ENCODE measurements at regions not wholly inside any gene's neighbourhood (a gene's known extent, or its start where the extent isn't known, plus 50 kb on each side); places are given as distances from the start of the nearest gene placed in this dataset.

- H3K4me1 ChIP-seq (ENCODE audit: control insufficient read depth, insufficient read depth, low read length) = peaks cover 6% of the 10 kb centered on the region
Measured at GRCh38 chr12:105865886-105866285, 272.9 kb downstream of the NUAK1 start.

GRCh38 chr12:105874121-105874520 is 264.6 kb downstream of the NUAK1 start:
- no peak overlapping the region for H3K27ac Mint-ChIP-seq
- no peaks in the 10 kb centered on the region for H3K36me3 Mint-ChIP-seq (ENCODE audit: low read depth)
- DNase-seq = no peak
- no peaks in the 10 kb centered on the region for H3K9me3 Mint-ChIP-seq
- Histone ChIP-seq H3K27ac (ENCODE audit: low read depth, low read length) (no peak overlapping the region), H3K4me1 (ENCODE audit: control insufficient read depth, insufficient read depth, low read length) (no peaks in the 10 kb centered on the region), H3K36me3 (ENCODE audit: control insufficient read depth, insufficient read depth, low read length) (no peaks in the 10 kb centered on the region), H3K9ac (ENCODE audit: extremely low read depth, low read length, poor library complexity, severe bottlenecking) (no peak overlapping the region), H3K9me3 (ENCODE audit: control insufficient read depth, low read length) (peaks cover 4% of the 10 kb centered on the region), H3K4me3 (ENCODE audit: low read length) (no peak overlapping the region), H3K27me3 (ENCODE audit: control insufficient read depth, insufficient read depth, low read length, poor library complexity, severe bottlenecking) (no peaks in the 10 kb centered on the region)
- TF ChIP-seq CTCF (conservative IDR thresholded peaks at IDR 0.05) = no peak
- H3K4me1 Mint-ChIP-seq = peaks cover 21% of the 10 kb centered on the region
- H3K4me3 Mint-ChIP-seq = no peak overlapping the region
- no peaks in the 10 kb centered on the region for H3K27me3 Mint-ChIP-seq (ENCODE audit: insufficient read depth)

More at GRCh38 chr12:105865886-105866285, 272.9 kb downstream of the NUAK1 start:
- no peak for DNase-seq
- Mint-ChIP-seq H3K27me3 (ENCODE audit: insufficient read depth) (peaks cover 29% of the 10 kb centered on the region), H3K36me3 (ENCODE audit: low read depth) (no peaks in the 10 kb centered on the region), H3K4me1 (peaks cover 6% of the 10 kb centered on the region), H3K27ac (no peak overlapping the region), H3K4me3 (no peak overlapping the region), H3K9me3 (peaks cover 5% of the 10 kb centered on the region)
- 84 to 95% methylated on average over 6 of the region's 6 CpGs for WGBS, 2 experiments (ENCODE audit: insufficient coverage in 1 of 2, insufficient read length in 1 of 2)
- H3K9me3 ChIP-seq (ENCODE audit: control insufficient read depth, low read length) = peaks cover 23% of the 10 kb centered on the region
- no peaks in the 10 kb centered on the region for H3K36me3 ChIP-seq (ENCODE audit: control insufficient read depth, insufficient read depth, low read length)
- no peak overlapping the region for H3K27ac ChIP-seq (ENCODE audit: low read depth, low read length)
- no peak for TF ChIP-seq CTCF (conservative IDR thresholded peaks at IDR 0.05)
- no peak overlapping the region for H3K9ac ChIP-seq (ENCODE audit: extremely low read depth, low read length, poor library complexity, severe bottlenecking)
- H3K4me3 ChIP-seq (ENCODE audit: low read length) = no peak overlapping the region
- no peaks in the 10 kb centered on the region for H3K27me3 ChIP-seq (ENCODE audit: control insufficient read depth, insufficient read depth, low read length, poor library complexity, severe bottlenecking)

GRCh38 chr12:105876396-105876927 is 262.3 kb downstream of the NUAK1 start:
- H3K4me1 Mint-ChIP-seq = peaks cover 21% of the 10 kb centered on the region
- Histone ChIP-seq H3K36me3 (ENCODE audit: control insufficient read depth, insufficient read depth, low read length) (no peaks in the 10 kb centered on the region), H3K4me1 (ENCODE audit: control insufficient read depth, insufficient read depth, low read length) (no peaks in the 10 kb centered on the region), H3K27ac (ENCODE audit: low read depth, low read length) (no peak overlapping the region), H3K4me3 (ENCODE audit: low read length) (no peak overlapping the region), H3K9me3 (ENCODE audit: control insufficient read depth, low read length) (no peaks in the 10 kb centered on the region), H3K27me3 (ENCODE audit: control insufficient read depth, insufficient read depth, low read length, poor library complexity, severe bottlenecking) (no peaks in the 10 kb centered on the region), H3K9ac (ENCODE audit: extremely low read depth, low read length, poor library complexity, severe bottlenecking) (no peak overlapping the region)
- DNase-seq = no peak
- H3K27ac Mint-ChIP-seq = no peak overlapping the region
- no peaks in the 10 kb centered on the region for H3K27me3 Mint-ChIP-seq (ENCODE audit: insufficient read depth)
- TF ChIP-seq CTCF (conservative IDR thresholded peaks at IDR 0.05) = no peak
- no peaks in the 10 kb centered on the region for H3K36me3 Mint-ChIP-seq (ENCODE audit: low read depth)
- H3K4me3 Mint-ChIP-seq = no peak overlapping the region
- H3K9me3 Mint-ChIP-seq = no peaks in the 10 kb centered on the region
- WGBS, 2 experiments (ENCODE audit: insufficient coverage in 1 of 2, insufficient read length in 1 of 2) = 71% methylated on average over 1 of the region's 2 CpGs; no CpG with 5 or more reads in 1 of the 2 experiments

All from endodermal cell (in vitro differentiated cells).